Activated T-cell treated with anti-CD3 and anti-CD28 coated beads for 4 hours (primary cell): ENCODE measurements at regions not wholly inside any gene's neighbourhood (a gene's known extent, or its start where the extent isn't known, plus 50 kb on each side); places are given as distances from the start of the nearest gene placed in this dataset.
"Not testable (repeated sequence)": the region's sequence is repeated elsewhere in the genome, so short reads cannot be mapped to it uniquely, and the experiment has no call there.

Experiments used
- DNase-seq: peaks from one replicate; pipeline ENCODE4 v3.0.0-alpha.2; 2020

- no peak for DNase-seq
Measured at GRCh38 chr6:14373648-14374437, 256.3 kb downstream of the CD83 start.

GRCh38 chr6:14375930-14376329, 258.4 kb downstream of the CD83 start:
- DNase-seq: no peak

- DNase-seq: no peak
Measured at GRCh38 chr6:14379568-14379967, 262.0 kb downstream of the CD83 start.

- no peak for DNase-seq
Measured at GRCh38 chr6:14380086-14380820, 262.7 kb downstream of the CD83 start.

GRCh38 chr6:14380901-14381828, 263.6 kb downstream of the CD83 start:
- DNase-seq: no peak

GRCh38 chr6:14381829-14382677, 264.5 kb downstream of the CD83 start:
- DNase-seq: no peak

GRCh38 chr6:14382678-14383236, 265.2 kb downstream of the CD83 start:
- no peak for DNase-seq

GRCh38 chr6:14383393-14384174, 266.0 kb downstream of the CD83 start:
- no peak for DNase-seq

- DNase-seq: no peak
Measured at GRCh38 chr6:14384175-14384949, 266.8 kb downstream of the CD83 start.

GRCh38 chr6:14386263-14386662, 268.7 kb downstream of the CD83 start:
- DNase-seq: no peak

GRCh38 chr6:14386668-14387067, 269.1 kb downstream of the CD83 start:
- DNase-seq: no peak

GRCh38 chr6:14388371-14388770, 270.8 kb downstream of the CD83 start:
- DNase-seq: no peak

GRCh38 chr6:14389776-14390175, 272.2 kb downstream of the CD83 start:
- DNase-seq: not testable (repeated sequence)

GRCh38 chr6:14390805-14391204, 273.2 kb downstream of the CD83 start:
- DNase-seq: no peak

- no peak for DNase-seq
Measured at GRCh38 chr6:14393910-14394309, 276.3 kb downstream of the CD83 start.

- DNase-seq: no peak
Measured at GRCh38 chr6:14396392-14396791, 278.8 kb downstream of the CD83 start.

- no peak for DNase-seq
Measured at GRCh38 chr6:14396826-14397517, 279.4 kb downstream of the CD83 start.

GRCh38 chr6:14397518-14397901, 279.9 kb downstream of the CD83 start:
- DNase-seq: no peak

GRCh38 chr6:14398953-14399352, 281.4 kb downstream of the CD83 start:
- DNase-seq: no peak

- no peak for DNase-seq
Measured at GRCh38 chr6:14399635-14400034, 282.1 kb downstream of the CD83 start.
